Ovary (tissue), 3 donors: ENCODE measurements at regions not wholly inside any gene's neighbourhood (a gene's known extent, or its start where the extent isn't known, plus 50 kb on each side); places are given as distances from the start of the nearest gene placed in this dataset.

Experiments used
- CTCF ChIP-seq, 3 donors: fragments of 450-650 bp in 2 of 3; fragments of 200-600 bp in 1 of 3; IDR thresholded peaks; one replicate each; pipeline versions ENCODE4 v1.5.1 to v1.8.0; 2016 to 2022; ENCODE audit warnings: antibody characterized with exemption in 3 of 3, mild to moderate bottlenecking in 1 of 3
- EP300 ChIP-seq: sonication (generic); formaldehyde crosslinking; IDR thresholded peaks from one replicate; pipeline ENCODE4 v1.6.1; 2017; ENCODE audit warnings: antibody characterized with exemption
- POLR2A ChIP-seq: fragments of 450-650 bp; IDR thresholded peaks from one replicate; pipeline ENCODE4 v1.6.1; 2017; ENCODE audit warnings: antibody characterized with exemption, mild to moderate bottlenecking, moderate library complexity
- donor health status: DM: no; HTN: no; CAD: no.

- TF ChIP-seq CTCF (IDR thresholded peaks at IDR 0.05): no peak
- no peak for TF ChIP-seq POLR2A
- no peak for TF ChIP-seq EP300
Observed at GRCh38 chr1:14003552-14003951, 303.6 kb downstream of the PRDM2 start.
